ENCODE measurements at regions not wholly inside any gene's neighbourhood (a gene's known extent, or its start where the extent isn't known, plus 50 kb on each side); places are given as distances from the start of the nearest gene placed in this dataset.
"Not testable (repeated sequence)": the region's sequence is repeated elsewhere in the genome, so short reads cannot be mapped to it uniquely, and the experiment has no call there.

DNA sequence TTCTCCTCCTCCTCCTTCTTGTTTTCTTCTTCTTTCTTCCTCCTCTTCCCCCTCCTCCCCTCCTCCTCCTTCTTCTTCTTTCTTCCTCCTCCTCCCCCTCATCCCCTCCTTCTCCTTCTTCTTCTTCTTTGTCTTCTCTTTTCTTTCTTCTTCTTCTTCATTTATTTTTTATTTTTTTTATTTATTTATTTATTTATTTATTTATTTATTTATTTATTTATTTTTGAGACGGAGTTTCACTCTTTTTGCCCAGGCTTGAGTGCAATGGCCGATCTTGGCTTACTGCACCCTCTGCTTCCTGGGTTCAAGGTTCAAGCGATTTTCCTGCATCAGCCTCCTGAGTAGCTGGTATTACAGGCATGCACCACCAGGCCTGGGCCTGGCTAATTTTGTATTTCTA lies 1332.5 kb upstream of the CDH9 start:
- DNase-seq: no peak

DNA sequence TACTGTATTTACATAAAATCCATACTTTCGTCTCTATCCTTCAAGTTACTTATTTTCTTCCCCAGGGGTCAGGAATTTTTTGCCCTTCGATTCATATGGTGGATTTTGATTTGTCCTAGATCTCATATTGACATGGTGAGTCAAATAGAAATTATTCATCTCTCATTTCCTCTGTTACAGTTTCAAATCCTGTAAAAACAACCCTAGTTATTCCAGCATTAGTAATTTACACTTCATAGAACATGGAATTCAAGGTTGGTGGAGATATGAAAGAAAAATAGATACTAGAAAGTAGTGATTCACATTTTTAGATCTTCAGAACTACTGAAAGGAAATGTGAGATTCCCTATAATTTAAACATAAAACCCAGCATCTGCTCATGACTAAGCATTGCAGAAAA lies 1331.0 kb upstream of the CDH9 start:
- no peak for DNase-seq

DNA sequence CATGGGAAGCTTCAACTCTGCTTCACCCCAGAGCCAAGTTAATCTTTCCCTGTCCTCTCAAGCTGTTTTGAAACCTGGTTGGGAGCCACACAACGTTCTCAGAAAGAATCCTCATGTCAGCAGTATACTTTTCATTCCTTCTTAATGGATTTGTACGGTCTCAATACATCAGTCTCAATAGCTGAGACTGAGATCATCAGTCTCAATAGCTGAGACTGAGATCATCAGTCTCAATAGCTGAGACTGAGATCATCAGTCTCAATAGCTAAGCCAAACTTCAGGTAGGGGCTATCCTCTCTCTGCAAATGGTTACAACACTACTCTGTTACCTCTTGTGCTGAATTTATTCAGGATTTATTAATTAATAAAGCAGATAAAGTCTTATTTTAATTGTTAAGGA lies 1317.4 kb upstream of the CDH9 start:
- no peak for DNase-seq

DNA sequence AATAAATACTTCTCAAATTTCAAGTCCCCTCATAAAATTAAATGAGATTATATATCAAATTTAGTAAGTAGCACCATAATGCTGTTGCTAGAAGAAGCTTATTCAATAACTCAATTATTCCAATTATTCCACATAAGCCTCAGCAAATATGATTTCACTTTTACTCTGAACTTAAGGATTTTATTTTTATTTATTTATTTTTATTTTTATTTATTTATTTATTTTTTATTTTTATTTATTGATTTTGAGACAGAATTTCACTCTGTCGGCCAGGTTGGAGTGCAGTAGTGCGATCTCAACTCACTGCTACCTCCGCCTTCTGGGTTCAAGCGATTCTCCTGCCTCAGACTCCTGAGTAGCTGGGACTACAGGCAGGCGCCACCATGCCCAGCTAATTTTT lies 1308.3 kb upstream of the CDH9 start:
- DNase-seq: no peak

DNA sequence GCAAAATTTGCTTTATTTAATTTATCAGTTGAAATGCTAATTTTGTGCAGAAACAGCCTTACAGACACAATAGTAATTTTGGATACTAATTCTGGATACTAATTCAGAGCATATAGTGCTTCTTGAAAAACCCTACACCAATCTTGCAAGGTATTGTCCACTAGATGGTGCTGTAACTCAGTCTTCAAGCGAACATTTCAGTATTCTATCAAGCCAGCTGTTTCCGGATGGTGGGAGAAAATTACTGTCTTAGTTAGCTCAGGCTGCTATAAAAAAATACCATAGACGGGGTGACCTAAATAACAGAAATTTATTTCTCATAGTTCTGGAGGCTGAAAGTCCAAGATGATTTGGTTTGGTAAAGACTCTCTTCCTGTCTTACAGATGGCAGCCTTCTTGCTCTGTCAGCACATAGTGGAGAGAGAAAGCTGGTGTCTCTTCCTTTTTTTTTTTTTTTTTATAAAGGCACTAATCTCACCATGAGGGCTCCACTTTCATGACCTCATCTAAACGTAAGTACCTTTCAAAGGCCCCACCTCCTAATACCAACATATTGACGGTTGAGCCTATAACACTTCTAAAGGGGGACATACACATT lies 1306.5 kb upstream of the CDH9 start:
- peak in 1 of 14 donors; percentile 2 for DNase-seq

DNA sequence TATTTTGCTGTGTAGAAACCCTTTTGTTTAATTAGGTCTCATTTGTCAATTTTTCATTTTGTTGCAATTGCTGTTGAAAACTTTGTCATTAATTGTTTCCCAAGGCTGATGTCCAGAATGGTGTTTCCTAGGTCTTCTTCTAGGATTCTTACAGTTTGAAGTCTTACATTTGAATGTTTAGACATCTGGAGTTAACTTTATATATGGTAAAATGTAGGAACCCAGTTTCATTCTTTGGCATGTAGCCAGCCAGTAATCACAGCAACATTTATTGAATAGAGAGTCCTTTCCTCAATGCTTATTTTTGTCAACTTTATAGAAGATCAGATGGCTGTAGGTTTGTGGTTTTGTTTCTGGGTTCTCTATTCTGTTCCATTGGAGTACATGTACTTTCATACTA lies 1290.8 kb upstream of the CDH9 start:
- DNase-seq: no peak

DNA sequence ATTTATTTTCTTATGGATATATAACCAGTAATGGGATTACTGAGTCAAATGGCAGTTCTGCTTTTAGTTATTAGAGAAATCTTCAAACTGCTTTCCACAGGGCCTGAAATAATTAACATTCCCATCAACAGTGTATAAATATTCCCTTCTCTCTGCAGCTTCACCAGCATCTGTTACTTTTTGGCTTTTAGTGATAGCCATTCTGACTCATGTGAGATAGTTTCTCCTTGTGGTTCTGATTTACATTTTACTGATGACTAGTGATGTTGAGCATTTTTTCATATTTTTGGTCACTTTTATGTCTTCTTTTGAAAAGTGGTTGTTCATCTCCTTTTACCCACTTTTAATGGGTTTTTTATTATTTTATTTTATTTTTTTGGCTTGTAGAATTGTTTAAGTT lies 1290.3 kb upstream of the CDH9 start:
- DNase-seq: no peak

DNA sequence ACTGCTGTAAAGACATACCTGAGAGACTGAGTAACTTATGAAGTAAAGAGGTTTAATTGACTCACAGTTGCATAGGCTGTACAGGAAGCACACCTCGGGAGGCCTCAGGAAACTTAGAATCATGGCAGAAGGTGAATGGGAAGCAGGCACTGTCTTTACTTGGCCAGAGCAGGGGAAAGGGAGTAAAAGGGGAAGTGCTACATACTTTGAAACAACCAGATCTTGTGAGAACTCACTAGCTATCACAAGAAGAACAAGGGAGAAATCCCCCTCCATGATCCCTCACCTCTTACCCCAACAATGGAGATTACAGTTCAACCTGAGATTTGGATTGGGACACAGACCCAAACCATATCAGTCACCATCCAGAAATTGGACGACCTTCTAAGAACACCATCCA lies 1285.8 kb upstream of the CDH9 start:
- DNase-seq: no peak

DNA sequence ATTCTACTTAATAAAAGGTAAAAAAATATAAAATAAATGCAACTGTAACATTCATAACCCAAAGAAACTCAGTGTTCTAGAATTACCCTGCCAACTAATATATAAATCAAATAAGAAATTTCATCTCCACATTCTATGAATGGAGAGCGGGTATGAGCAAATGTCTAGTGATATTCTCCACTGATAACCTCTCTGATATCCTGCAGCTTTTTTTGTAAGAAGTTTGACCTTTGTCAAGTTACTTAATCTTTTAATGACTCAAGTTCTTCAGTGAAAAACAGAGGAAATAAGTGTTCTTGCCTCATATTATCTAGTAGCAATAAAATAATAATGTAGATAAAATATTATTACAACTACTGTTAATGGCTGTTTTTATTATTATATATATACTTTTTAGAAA lies 1275.6 kb upstream of the CDH9 start:
- DNase-seq: no peak

DNA sequence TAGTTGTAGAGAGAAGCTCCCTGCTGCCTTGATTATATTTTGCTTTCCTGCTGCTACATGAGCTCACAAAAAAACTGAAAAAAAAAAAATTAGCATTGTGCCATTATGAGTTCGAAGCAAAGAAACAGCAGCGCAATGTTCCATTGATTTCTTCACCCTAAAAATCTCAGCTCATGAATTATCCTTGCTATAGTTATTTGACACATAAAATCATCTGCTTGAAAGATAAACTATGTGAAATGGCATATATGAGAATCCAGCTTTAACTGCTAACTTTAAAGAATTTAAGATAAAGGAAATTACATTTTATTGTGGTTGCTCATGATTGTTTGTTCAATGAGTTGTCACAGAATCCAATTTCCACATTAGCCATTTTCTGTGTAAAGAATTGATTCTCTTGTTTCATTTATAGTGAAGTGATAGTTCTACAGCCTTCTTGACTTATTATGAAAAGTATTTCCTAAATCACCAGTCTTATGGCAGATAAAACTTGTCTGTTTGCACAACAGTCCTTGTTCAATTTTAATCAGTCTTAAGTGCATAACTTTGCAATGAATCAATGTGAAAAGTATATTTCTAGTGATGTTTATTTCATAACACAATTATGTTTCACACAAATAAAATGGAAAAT lies 1275.0 kb upstream of the CDH9 start:
- no peak for DNase-seq

DNA sequence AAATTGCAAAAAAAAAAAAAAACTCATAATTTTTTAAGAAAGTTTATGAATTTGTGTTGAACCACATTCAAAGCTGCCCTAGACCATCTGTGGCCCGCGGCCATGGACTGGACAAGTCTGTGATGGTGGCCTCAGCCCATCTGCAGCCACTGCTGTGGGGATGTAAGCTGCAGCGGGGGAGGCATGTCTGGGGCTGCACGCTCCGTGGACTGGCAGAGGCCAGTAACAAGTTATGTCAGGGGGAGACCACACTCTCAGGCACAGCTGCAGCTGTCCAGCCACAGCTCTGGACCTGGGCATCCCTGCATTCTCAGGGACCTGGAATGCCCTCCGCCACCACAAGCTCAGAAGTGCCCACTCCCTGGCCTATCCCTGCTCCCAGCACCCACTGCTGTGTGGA lies 1272.3 kb upstream of the CDH9 start:
- DNase-seq: no peak

DNA sequence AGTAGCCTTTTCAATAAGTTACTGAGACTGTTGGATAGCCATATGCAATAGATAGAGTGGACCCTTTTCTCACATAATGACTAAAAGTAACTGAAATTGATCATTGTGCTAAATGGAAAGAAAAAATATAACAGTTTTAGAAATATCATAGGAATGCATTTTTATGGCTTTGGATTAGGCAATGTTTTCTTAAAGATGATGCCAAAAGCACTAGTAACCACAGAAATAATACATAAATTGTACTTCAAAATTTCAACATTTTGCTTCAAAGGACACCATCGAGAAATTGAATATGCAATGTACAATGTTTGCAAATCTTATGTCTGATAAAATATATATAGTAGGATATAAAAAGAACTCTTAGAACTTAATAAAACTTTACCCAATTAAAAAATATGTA lies 1267.5 kb upstream of the CDH9 start:
- DNase-seq: no peak

DNA sequence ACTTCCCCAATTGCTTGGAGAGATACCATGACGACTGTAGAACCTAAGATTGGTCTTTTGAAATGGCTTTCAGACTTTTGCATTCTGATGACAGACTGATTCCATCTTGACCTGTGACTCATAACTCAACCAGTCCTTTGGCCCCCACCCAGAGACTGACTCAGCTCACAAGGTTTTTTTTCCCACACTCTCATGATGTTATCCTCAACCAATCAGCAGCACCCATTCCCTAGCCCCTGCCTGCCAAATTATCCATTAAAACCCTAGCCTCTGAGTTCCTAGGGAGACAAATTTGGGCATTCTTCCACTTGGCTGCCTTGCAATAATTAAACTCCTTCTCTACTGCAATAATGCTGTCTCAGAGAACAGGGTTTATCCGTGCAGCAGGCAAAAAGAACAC lies 1263.3 kb upstream of the CDH9 start:
- DNase-seq: no peak

DNA sequence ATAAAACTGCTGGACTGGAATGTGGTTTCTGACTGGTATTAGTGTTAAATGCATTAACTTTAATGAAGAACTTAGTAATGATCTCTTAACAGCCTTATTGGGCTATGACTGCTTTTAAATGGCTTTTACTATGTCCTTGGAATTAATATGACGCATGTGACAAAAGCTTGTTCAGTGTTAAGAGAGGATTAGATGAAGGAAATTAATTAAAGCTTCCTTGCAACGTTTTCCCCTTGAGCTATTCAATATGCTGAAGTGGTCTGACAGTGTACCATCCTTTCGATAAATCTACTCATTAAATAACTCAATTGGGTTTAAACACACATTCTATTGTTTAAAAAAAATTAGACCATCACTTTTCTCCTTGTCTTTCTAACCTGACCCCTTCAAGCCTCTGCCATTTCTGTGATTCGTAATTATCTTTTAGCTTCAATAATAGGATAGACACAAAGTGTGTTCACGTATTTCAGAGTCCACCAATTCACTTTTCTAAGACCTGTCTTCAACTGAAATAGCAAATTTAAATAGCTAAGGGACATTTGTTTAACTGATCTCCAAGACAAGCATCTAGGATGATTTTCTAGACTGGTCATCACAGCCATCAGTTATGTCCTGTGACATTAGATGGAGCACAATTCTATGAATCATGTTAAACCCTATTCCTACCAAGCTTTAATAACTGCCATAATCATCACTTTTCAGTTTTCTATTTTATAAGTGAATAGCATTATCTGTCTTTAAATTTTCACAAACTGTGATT lies 1258.0 kb upstream of the CDH9 start:
- no peak for DNase-seq

DNA sequence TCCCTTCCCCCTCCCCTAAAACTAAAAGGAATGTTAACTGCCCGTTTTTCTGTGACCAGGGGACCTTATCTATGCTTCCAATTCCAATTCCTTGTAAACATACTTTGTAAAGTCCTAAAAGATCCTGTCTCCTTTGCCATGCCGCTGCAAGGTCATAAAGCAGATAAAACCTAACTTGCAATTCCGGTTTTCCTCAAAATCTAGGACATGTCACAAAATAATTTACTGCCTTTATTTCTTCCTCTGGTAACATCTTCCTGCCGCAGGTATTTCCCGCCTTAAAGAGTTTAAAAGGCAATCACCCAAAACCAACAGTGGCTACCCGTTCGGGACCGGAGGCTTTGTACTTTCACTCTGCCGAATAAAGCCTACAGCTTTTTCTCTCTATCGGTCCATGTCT lies 1248.6 kb upstream of the CDH9 start:
- not testable (repeated sequence) for DNase-seq

DNA sequence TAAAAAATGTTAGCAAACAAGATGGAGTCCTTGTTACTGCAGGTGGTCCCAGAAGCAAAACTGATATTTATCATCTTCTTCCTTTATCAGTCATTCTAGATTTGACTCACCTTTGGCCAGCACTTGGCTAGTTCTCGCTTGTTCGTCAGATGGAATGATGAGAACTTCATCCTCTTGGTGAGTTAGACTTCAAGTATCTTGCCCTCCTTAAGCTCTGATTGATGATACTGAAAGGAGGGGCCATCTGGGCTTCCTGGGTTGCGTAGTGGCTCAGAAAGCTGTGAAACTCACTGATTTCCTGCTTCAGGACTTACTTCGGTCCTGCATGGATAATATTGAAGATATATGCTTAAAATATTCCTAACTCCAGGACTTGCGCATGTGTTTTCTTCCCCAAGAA lies 1248.2 kb upstream of the CDH9 start:
- no peak for DNase-seq

DNA sequence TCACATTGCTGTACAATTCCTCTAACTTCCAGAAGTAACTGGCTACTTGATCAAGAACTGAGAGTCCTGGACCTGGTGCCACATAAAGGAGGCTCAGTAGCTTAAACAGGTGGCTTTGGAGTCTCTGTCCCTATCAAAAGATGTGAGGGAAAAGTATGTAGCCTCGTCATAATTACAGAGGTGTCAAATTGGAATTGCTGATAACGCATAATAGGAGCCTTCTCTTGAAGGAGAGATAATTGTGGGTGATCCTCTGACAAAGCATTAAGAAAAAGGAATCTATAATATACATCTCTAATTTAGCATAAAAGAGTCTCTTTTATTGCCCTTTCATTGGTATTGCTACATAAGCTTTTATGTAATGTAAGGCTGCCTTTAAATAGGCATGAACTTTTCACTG lies 1246.4 kb upstream of the CDH9 start:
- no peak for DNase-seq

DNA sequence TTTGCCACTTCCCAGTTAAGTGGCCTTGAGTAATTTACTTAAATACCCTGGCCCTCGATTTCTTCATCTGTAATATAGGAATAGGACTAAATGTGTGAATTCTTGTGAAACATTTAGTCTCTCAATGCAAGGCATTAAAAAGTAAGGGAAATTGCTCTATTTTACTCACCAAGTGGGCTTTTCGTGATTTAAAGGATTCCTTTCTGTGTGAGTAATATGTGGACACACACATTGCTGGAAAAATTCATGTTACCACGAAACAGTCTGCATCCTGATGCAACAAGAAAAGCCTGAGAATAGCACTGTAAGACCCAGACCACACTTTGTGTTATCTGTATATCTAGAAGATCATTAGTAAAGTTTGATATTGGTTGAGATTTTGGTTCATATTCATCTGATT lies 1243.0 kb upstream of the CDH9 start:
- DNase-seq: no peak

DNA sequence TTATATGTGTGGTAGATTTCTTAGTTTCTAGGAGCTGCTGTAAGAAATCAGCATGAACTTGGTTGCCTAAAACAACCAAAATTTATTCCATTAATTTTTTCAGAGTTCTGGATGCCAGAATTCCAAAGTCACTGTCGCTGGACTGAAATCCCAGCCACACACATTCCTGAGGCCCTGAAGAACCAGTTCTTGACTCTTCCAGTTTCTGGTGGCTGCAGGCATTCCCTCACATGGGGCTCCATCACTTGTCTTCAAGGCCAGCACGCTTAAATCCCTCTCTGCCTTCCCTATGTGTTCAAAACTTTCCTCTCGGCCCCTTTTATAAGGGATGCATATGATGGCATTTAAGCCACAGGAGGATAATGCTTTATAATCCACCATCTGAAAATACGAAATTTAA lies 1237.5 kb upstream of the CDH9 start:
- DNase-seq: no peak

DNA sequence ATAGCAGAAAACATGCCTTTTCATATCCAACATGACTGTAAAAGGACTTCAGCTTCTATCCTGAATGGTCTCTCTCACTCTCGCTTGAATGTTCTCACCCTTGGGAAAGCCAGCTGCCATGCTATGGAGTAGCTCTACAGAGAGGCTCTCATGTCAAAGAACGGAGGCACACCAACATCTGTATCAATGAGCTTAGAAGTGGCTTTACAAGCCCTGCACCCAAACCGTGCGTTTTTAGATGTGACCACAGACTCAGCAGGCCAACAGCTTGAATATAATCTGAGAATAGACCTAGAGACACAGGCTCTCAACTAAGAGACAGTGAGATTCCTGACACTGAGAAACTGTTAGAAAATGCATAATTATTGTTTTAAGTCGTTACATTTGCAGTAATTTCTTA lies 1231.6 kb upstream of the CDH9 start:
- no peak for DNase-seq

DNA sequence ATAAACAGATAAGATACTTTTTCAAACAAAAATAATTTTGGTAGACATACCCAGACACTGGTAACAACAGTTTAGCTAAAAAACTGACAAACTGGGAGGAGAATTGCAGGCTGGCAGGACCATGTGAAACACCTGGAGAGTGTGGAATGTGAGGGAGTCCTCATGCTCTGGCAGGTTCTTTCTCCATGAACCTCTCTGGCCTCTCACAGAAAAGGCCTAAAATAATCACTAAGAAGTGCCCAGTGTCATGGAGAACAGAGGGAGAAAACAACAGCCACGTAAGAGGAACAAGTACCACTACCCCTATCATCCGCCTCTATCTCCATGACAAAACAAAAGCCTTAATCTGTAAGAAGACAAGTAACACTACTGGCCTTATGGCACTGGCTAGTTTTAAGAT lies 1227.5 kb upstream of the CDH9 start:
- DNase-seq: no peak

DNA sequence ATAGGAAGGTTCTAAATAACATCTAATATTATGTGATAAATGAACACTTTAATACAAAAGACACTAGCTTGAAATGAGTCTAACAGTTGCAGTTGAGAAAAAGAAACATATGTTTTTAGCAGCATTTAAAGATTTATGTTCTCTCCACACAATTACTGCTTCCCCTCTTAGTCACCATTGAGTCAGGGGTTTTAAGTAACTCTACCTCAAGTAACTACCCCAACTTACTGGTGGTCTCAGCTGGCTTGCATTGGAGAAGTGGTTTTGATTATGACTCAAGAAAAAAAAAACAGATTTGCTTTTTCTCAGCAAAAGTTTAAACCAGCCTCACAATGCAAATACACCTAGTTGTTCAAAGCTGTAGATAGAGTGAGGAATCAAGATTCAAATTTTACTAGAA lies 1216.5 kb upstream of the CDH9 start:
- no peak for DNase-seq

DNA sequence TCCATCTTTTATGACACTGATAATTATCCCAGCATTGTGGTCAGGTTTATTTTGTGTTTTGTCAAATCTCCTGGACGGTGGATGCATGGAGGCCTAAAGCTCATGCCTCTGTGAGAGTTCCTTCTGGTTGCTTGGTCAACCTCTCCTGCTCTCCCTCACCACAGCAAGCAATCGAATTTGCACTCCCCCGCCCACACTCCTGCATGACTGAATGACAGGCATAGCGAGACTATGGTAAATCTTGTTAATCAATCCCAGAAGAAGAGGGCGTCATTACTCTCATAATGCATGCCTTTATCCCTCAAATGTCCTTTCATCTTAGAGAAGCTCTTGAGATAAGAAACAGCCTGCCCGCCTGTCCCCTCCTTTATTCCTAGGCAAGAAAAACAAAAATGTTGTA lies 1215.0 kb upstream of the CDH9 start:
- DNase-seq: no peak

DNA sequence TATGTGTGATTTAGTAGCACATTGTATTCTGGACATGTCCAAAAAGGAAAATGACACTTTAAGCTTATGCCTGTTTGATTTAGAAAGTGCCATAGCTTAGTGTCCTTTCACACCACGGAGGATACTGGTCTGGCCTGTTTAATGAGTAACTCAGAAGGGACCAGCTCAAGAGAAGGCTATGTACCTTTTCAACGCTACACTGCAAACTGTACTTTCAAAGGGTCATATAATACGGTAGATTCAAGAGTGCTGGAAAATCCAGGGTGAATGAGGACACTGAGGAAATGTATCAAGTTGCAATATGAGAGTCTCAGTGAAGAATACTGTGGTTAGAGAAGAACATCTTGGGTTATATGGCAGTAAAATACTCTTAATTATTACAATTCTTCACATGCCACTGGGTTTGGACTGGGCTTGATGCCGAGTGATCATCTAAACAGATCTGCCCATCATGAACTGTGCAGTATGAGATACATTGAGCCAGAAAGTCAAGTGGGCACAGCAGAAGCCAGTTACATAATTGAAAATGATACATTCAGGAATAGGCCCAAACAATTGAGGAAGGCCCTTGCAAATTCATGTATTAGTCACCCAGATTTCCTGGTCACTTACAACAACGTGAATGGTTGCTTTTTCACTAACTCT lies 1211.5 kb upstream of the CDH9 start:
- DNase-seq: no peak
